IPS-11a (cell line): ENCODE measurements at regions not wholly inside any gene's neighbourhood (a gene's known extent, or its start where the extent isn't known, plus 50 kb on each side); places are given as distances from the start of the nearest gene placed in this dataset.
"Not testable (repeated sequence)": the region's sequence is repeated elsewhere in the genome, so short reads cannot be mapped to it uniquely, and the experiment has no call there.

Experiments used
- H3K4me3 ChIP-seq: one replicate; pipeline ENCODE4 v1.5.1; 2013; ENCODE audit warnings: low read depth, low read length, control low read depth

DNA sequence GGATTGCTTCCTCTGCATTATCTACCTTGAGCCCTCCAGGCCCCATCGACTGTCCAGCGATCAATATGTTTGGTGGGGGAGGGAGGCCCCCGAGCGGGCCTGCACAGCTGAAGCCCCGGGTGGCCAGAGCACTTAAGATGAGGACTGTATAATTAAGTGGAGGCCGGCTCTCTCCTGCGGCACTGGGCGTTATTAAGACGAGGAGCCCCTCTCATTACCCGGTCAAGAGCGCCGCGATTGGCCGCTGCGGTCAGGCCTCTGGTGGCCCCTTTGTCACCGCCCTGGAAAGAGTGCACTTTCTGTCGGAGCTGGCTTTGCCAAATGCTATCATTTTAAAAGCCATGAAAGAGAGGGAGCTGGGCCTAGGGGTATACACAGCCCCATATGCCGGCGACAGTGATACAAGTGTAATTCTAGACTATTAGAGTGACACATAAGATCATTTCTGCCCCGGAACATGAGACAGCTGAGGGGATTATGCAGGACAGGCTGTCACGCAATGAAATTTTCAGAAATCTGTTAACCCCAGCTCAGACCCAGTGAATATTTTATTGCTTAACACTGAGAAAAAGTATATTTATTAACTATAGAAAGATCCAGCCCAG lies 106.3 kb upstream of the IRX1 start:
- no peak overlapping the region for H3K4me3 ChIP-seq

DNA sequence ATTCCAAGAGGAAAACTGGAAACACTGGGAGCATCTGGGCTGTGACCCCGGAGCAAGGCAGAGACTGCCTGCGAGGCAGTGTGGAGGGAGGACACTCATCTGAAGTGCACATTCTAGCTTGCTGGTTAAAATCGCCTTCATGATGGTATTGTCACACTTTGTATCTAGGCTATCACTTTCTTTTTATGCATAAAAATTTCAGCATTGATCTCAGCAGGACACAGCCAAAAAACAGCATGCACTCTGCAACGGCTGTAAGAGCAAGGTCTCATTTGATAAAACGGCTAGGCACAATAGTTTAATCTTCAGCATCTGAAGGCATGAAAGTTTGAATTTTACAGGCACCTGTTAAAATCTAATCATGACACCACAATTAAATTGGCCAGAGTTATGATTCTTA lies 110.8 kb upstream of the IRX1 start:
- no peak overlapping the region for H3K4me3 ChIP-seq

DNA sequence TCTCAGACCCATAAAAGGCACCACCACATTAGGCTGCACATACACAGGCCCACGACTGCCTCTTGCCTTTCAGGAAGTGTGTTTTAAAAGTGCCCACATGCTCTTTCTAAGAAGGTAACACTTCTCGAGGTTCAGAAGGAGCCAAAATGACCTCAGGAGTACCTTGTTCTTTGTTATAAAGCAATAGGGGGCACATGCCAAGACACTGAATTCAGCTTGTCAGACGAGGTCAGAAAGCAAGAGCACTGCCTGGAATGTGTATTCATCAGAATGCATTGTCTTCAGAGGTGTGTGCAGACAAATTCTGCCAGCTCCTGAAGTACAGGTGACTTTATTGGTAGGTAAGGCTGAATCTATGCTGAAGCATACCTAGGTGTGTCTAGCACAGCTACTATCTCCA lies 114.5 kb upstream of the IRX1 start:
- no peak overlapping the region for H3K4me3 ChIP-seq

DNA sequence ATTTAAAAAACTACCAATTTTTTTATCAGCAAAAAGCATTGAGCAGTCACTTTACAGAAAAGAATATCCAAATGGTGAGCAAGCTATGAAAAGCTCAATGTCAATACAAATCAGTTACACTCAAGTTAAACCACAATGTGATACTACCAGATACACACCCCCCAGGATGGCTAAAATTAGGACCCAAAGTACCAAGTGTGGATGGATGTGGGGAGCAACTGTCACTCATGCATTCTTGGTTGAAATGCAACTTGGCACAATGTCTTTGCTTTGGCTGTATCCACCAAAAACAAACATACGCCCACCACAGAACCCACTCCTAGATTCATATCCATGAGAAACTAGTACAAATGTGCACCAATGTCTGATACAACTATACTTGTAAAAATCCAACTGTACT lies 120.0 kb upstream of the IRX1 start:
- H3K4me3 ChIP-seq = no peak overlapping the region

DNA sequence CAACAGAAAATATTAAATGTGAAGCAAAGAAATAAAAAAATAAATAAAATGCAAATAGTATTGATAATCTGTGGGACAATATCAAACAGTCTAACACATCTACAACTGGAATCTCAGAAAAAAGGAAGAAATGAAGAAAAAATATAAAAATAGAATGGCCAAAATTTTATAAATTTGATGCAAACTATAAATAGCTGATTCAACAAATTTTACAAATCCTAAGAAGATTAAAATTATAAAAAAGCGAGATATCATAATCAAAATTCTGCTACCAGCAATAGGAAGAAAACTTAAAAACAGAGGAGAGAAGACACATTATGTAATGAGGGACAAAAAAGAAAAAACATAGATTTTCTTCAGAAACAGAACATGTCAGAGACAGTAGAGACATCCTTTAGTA lies 129.2 kb upstream of the IRX1 start:
- no peak overlapping the region for H3K4me3 ChIP-seq

DNA sequence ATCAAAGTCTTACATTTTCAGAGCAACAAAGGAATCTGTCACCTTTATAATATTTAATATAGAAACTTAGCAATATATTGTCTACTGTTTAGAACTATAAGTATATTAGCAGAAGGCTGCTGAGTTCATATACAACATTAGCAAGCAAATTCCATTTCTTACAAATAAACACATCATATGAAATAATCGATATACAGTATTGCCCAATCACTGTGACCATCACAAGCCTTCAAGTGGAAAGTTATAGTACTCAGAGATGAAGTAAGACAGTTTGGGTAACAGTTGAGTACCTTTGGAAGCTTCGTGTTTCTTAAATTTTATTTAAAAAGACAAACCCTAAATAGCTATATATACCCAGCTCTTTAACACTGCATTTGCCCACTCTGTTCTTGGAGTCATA lies 135.2 kb upstream of the IRX1 start:
- H3K4me3 ChIP-seq = no peak overlapping the region

DNA sequence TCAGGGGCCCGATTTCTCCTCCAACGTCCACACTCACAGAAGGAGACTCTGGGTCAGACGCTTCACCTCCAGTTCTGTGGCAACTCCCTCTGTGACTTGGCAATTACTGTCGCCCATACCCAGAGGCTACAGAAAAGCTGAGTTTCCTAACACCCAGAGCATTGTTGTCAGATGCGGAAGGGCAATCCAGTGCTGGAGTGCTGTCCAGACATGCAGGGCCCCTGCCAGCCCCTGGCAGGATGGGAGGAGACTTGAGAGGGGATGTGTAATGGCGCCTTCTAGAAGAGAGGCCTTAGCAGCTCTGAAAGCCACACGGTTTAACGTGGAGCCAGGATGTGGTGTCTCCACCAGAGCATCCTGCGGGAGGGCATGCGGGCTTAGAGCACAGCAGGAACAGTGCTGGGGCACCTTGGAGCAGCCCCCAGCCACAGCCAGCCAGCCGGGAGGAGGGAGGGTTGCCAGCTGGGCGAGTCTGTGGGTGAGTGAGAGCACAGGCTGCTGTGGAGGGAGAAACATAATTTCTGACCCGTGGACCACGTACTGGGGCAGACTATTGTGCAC lies 139.4 kb upstream of the IRX1 start:
- no peak overlapping the region for H3K4me3 ChIP-seq

DNA sequence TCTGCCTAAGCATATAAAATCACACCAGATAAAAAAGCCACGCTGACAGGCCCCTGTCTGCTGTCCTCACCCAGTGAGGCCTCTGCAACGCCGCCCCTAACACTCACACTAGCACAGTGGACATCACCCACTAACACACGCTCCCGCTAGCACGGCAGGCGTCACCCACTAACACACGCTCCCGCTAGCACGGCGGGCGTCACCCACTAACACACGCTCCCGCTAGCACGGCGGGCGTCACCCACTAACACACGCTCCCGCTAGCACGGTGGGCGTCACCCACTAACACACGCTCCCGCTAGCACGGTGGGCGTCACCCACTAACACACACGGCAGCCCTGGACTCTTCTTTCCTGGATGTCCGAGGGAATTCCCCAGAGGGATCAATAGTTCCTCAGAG lies 141.6 kb upstream of the IRX1 start:
- H3K4me3 ChIP-seq = not testable (repeated sequence)

DNA sequence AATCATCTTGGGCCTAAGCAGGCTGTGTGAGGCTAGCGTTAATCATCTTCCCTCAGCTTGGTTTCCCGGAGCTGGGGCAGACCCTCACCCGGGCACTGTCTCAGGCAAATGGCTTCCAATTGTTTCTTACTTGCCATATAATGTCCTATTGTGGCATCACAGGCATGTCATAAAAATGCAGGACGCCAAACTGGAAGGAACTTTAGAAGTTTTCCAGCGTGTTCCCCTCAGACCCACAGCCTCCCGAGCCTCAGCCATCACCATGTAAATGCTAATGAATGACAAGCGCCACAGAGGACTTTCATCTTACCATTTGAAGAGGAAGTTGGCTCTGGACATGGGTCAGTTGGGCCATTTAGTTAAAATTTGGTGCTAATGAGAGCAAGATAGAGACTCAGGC lies 143.0 kb upstream of the IRX1 start:
- no peak overlapping the region for H3K4me3 ChIP-seq

DNA sequence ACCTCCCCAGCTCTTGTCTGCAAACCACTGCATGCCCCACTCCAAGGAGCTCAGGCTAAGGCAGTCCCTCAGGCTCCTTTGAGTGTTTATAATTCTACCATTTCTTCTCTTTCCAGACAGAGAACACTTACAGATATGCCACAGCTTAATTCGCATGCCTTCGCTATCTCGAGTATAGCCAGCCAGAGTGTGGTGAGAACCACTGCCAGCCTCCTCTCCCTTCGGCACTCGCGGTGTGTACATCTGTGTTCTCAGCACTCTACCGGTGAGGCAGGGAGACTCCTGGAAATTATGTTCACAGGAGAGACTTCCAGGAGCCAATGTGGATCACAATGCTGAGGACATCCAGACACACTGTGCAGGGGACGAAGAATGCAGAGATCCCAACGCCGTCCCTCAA lies 143.7 kb upstream of the IRX1 start:
- H3K4me3 ChIP-seq = no peak overlapping the region

DNA sequence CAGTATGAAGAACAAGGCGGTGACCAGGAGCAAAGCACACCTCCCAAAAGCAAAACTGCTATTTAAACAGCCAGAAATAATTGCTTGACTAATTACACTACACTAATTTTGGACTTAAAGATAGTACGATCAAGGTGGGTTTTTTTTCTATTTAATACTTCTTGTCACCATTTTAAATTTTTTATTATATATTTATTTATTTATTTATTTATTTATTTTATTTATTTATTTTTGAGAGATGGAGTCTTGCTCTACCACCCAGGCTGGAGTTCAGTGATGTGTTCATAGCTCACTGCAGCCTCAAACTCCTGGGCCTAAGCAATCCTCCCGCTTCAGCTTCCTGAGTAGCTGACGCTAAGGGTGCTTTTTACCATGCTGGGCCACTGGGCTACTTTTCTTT lies 146.2 kb upstream of the IRX1 start:
- H3K4me3 ChIP-seq = no peak overlapping the region

DNA sequence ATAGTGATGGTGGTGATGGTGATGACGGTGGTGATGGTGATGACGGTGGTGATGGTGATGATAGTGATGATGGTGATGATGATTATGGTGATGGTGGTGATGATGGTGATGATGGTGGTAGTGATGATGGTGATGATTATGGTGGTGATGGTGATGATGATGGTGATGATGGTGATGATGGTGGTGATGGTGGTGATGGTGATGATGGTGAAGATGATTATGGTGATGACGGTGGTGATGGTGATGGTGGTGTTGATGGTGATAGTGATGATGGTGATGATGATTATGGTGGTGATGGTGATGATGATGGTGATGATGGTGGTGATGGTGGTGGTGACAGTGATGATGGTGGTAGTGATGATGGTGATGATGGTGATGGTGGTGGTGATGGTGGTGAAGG lies 149.2 kb upstream of the IRX1 start:
- H3K4me3 ChIP-seq = no peak overlapping the region

DNA sequence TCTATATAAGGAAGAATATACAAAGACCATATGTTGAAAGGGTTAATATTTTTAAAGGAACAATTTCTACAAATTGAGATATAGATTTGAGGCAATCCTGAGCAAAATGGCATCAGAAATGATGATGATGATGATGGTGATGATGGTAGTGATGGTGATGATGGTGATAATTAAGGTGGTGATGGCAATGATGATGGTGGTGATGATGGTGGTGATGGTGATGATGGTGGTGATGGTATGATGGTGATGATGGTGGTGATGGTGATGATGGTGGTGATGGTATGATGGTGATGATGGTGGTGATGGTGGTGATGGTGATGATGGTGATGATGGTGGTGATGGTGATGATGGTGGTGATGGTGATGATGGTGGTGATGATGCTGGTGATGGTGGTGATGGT lies 150.1 kb upstream of the IRX1 start:
- H3K4me3 ChIP-seq = not testable (repeated sequence)

DNA sequence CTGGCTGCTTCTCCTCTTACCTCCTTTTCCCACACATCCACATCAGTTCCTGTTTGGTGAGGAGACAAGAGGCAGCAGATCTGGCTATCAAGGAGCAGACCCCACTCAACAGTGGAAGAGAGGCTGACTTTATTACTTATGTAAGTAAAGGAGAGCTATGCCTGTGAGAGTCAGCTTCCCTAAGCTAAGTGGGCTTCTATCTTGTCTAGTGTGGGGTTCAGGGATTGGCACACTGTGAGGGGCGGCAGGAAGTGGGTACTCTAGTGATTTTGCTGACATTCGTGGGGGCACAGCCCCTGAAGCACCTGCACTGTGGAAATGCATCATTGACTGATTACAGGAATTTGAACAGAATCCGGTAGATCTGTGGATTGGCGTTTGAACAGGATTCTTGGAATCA lies 163.5 kb upstream of the IRX1 start:
- no peak overlapping the region for H3K4me3 ChIP-seq

DNA sequence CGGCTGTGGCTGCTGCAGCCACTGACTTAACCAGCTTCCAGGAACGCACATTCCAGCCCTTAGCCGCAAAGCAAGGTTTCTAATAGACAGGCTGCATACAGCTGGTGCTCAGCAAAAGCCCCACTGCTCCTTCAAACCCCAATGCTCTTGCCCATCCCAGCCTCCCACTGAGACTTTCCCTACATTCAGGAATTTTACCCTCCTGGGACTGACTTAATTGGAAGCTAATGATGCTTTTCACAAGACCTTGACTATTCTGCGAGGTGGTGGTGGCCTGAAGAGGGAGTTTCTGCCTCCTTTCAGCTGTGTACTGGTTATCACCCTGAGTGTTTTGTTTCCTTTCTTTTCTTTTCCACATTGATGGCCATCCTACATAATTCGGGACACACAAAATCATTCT lies 164.9 kb upstream of the IRX1 start:
- H3K4me3 ChIP-seq = no peak overlapping the region

DNA sequence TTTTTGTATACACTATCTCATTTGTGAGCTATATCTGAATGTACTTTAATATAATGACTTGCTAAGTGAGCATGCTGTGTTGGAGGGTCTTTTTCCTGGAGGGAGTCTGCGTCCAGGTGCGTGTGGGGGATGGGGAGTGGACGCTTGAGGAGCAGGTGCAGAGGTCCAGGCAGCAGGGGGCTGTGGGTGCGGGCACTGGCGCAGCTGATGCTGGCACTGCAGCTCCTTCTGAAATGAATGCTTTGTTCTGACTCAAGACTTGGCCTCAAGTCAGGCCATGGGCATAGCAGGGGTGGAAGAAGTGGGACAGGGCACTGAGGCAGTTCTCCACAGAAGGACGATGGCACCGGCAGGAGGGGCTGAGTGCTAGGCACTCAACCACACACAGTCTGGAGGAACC lies 165.7 kb upstream of the IRX1 start:
- no peak overlapping the region for H3K4me3 ChIP-seq

DNA sequence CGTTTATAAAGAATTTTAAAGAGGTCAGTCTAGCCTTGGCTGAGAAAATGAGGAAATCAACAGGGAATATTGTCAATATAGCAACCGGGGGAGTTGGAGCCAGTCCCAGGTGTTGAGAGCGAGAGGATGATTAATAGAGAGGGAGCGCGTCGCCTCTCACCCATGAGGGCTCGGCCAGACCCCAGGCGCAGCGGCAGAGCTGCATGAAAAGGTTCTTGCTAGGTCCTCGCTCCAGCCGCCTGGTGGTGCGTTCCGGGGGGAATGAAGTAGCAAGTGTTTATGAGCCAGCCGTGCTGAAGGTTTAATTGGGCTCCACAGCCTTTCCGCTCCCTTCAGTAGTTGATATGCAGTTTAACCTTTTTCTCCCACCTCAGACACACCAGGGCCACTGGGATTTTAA lies 167.3 kb upstream of the IRX1 start:
- no peak overlapping the region for H3K4me3 ChIP-seq

DNA sequence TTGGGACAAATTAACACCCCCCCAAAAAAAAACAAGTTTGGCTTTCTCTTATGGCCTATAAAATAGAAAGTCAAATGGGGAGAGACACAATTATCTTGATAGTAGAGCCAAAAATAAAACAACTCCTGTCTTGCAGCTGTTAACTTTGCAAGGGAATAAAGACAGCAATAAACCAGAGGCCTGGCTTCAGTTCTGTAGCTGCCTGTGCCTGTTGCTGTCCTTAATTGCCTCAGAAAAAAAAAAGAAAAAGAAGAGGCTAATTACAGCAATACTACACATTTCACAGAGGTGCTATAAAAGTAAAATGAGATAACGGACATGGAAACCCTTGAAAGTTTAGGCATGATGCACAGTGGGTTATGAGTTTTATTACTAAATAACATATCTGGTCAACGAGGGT lies 170.7 kb upstream of the IRX1 start:
- no peak overlapping the region for H3K4me3 ChIP-seq

DNA sequence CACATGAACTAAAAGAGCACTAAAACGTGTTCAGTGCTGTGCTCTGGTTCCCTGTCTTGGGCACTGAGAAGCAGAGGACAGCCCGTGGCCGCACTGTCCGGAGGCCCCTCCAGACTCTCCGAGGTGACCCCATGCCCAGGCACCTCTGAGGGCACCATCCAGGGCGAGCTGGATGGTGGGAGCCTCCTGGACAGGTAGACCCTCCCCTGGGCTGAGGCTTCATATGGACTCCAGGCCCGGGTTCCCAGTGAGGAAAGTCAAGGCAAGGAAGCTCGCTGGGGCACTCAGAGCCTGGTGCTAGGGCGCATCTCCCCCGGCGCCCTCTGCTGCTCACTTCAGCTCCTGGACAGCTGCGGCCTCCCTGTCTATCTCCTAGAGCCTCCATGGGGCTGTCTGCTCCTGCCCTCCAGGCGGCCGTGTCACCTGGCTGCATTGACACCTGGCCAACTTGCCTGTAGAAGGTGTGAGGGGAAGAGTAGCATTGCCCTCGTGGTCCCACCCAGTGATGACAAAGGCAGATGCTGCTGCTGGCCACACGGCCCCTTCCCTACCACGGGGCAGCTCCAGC lies 178.2 kb upstream of the IRX1 start:
- H3K4me3 ChIP-seq = no peak overlapping the region

DNA sequence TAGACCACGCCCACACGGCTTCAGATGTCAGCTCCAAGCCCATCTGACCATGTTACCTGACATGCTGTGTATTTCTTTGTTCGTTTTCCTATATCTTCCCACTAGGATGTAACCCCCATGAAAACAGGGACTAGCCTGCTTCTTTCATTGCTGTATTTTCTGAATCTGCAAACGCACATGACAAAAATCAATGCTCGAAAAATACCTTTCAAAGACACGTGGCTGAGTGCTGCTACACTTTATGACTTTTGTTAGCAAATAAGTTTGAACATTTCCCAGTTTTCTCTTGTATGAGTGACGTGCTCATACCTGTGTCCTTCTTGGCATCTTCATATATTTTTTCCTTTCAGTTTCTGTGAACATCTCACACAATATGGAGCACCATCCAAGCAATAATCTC lies 181.3 kb upstream of the IRX1 start:
- H3K4me3 ChIP-seq = no peak overlapping the region

DNA sequence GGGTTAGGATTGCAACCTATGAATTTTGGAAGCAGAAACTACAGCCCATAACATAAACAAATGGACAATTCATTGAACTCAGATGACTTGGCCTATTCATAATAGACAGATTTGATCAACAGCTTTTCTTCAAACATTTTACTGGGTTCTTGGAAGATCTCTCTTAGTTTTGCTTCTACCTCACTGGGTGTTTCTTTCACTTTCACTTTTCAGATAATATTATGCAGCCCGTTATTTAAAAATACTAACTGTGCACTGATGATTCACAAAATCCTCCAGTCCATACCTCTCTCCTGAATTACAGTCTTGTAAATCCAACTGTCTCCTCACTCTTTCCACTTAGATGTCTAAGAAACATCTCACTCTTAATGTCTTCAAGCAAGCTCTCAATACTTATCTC lies 183.5 kb upstream of the IRX1 start:
- H3K4me3 ChIP-seq = no peak overlapping the region

DNA sequence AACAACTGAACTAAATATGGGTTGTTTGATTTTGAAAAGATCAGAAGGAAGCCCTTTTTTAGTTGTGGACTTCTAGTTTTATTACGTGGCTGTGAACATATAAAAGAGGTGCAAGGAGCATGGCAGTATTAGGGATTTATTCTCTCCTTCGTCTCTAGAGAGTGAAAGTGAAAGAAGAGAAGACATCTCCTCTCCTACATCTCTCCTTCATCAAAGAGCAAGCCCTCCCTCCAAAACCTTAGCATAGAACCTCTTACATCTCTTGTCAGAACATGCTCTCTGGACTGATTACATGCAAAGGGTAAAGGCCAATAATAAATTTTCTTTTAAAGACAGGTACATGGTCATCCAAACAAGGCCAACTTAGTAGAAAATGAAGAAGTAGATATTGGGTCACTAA lies 184.3 kb upstream of the IRX1 start:
- no peak overlapping the region for H3K4me3 ChIP-seq

DNA sequence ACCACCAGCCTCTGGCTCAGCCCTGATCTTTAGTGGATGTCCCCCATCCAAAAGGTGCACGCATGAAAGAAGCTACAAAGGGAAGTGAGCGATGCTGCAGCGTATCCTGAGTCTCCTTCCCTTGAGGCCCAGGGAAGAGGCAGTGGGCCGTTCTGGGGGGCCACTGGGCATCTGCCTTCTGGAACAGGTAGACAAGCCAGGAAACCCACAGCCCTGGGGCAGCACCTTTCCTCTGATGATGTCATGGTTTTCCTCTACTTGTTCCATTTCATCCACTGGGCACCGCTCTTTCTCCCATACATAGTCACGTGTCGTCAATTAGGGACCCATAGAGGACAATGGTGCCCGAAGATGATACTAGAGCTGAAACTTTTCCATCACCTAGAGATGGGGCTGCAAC lies 194.0 kb upstream of the IRX1 start:
- H3K4me3 ChIP-seq = no peak overlapping the region
